Suppressor macrophage treated with lipopolysaccharide for 1 hour (primary cell): ENCODE measurements at regions not wholly inside any gene's neighbourhood (a gene's known extent, or its start where the extent isn't known, plus 50 kb on each side); places are given as distances from the start of the nearest gene placed in this dataset.
"Not testable (repeated sequence)": the region's sequence is repeated elsewhere in the genome, so short reads cannot be mapped to it uniquely, and the experiment has no call there.

Experiments used
- DNase-seq, 3 donors: peaks; one replicate each; pipeline ENCODE4 v3.0.0-alpha.2; 2020 to 2022

- no peak for DNase-seq
These were observed 88.7 kb upstream of the TNFSF11 start for GRCh38 chr13:42485272-42485671.

- DNase-seq, result peak; percentile 43 to 71 (median 68)
These were observed 87.2 kb upstream of the TNFSF11 start for GRCh38 chr13:42486711-42487198.

- DNase-seq, result no peak
These were observed 86.7 kb upstream of the TNFSF11 start for GRCh38 chr13:42487221-42487620.

DNA sequence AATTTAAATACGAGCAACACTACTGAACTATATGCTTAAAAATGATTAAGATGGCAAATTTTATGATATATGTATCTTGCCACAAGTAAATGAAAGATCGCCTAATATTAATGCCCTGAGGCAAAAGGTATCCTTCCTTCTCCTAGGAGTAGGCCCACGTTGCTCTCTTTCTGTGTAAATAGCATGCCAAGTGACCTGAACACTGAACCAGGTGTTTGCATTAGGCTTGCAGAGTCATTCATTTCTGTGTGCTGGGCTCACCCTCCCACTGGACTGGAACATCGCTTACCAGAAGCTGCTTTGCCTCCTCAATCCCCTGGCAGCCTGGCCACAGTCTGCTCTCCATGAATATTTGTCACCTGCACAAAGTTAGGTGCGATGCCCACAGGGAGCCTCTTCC lies 83.3 kb upstream of the TNFSF11 start:
- no peak for DNase-seq

DNA sequence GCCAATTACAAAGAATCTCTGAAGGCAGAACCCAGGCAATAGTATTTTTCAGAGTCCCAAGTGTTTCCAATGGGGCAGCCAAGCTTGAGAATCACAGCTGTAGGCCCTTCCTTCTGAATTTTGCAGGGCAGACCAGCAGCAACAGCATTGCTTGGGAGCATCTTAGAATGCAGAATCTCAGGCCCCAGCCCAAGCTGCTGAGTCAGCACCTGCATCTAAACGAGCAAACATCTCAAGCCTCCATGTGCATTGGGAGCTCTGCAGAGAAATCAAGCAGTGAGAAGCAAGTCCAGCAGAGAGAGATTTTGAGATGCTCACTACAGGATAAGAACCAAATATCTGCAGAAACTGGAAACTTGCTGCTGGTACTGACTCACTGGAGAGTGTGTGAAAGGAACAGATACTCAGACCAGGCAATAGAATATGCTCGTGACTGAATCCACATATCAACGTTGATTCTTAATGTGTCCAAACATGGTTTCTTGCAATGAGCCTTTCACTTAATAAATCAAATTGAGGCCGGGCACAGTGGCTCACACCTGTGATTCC lies 81.5 kb upstream of the TNFSF11 start:
- no peak for DNase-seq

DNA sequence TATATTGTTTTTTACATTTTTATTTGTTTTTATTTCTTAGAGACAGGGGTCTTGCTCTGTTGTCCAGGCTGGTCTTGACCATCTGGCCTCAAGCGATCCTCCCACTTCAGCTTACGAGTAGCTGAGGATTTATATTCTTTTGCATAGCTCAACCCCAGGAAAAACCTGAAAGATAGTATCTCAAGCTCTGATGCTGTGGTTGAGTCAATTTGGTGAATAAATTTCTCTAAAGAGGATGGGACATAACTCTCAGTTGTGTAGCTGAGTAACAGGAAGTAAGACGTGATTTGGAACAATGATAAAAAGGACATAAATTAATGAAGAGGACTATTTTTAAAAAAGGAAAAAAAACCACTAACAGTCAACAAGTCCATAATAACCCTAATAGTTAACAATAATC lies 79.8 kb upstream of the TNFSF11 start:
- no peak for DNase-seq

DNA sequence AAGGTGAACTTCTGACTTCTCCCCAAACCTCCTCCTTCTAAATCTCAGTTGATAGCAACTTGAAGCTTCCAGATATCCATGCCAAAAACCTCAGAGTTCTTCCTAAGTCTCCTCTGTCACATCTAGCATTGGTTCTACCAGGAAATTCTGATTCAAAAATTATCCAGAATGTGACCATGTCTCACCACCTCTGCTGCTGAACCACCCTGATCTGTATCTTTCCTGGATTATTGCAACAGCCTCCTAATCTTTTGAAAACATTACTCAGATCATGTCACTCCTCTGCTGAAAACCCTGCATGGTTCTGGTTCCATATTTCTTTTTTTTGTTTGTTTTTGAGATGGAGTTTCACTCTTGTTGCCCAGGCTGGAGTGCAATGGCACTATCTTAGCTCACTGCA lies 78.7 kb upstream of the TNFSF11 start:
- peak in 2 of 3 donors; percentile 12 to 24 for DNase-seq

DNA sequence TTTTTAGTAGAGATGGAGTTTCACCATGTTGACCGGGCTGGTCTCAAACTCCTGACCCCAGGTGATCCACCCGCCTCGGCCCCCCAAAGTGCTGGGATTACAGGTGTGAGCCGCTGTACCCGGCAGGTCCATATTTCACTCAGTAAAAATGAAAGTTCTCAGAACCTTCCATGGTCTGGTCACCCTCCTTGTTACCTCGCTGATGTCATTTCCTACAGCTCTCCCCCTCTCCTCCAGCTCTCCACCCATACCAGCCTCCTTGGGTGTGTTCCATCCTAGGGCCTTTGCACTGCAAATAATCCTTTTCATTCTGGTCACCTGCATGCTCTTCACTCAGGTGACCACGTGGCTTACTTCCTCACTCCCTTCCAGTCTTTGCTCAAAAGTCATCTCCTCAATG lies 78.2 kb upstream of the TNFSF11 start:
- DNase-seq, result no peak

GRCh38 chr13:42496926-42497554 lies 76.9 kb upstream of the TNFSF11 start:
- DNase-seq, result not testable (repeated sequence)

- DNase-seq, result peak; percentile 18 to 43 (median 28)
These were observed 76.2 kb upstream of the TNFSF11 start for GRCh38 chr13:42497798-42498197.

DNA sequence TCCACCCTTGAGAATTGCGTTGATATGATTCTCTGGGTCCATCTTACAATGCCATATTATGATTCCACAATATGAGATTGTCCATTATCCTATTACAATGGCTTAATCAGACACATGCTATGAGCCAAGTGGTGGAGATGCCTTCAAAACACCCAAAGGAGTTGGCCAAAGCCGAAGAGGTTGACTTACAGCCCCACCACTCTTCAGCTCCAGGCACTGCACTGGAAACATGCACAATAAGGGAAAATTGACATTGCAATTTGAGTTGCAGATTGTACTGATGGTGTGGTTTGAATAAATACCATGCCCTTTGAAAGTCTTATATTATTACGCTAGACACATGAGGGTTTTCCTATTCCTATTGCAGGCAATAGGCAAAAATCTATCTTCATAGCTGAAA lies 75.4 kb upstream of the TNFSF11 start:
- no peak for DNase-seq
